ENCODE measurements at regions not wholly inside any gene's neighbourhood (a gene's known extent, or its start where the extent isn't known, plus 50 kb on each side); places are given as distances from the start of the nearest gene placed in this dataset.
A peak's percentile ranks its signal among the peaks of the same experiment; 100 is the strongest.

DNA sequence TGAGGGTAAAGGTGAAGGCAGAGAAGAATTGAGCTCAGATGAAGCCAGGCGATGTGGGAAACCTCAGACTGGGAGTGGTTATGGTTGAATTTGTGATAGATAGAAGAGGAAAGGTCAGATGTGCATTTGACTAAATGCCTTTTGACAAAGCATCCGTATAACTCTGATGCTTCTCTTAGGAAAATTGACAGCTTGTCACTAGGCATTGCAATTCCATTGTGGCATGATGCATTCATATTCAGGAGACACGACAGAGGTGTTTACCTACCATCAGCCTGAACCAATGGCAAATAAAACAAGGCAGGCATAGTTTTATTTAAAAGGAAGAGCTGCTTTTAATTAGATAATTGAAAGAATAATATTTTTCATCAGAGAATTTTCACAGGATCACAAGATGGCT lies 325.1 kb upstream of the IGFBP7 start:
- no peak for DNase-seq (ENCODE audit: low read depth in 2 of 3, low spot score in 2 of 3)

DNA sequence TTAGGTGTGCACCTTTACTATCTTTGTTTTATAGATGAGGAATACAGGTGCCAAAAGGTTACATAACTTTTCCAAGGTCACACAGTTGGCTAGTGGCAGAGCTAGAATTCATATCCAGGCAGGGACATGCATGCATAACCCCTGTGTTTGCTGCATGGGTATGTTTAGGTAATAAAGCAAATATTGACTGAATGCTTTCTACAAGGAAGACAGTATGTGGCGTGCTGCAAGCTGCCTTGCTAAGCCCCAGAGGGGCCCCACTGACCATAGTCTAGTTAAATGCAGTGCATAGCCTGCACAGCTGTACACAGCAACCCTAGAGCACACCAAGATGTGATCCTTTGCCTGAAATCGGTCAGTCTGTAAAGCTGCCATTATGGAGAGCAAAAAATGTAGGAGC lies 320.5 kb upstream of the IGFBP7 start:
- DNase-seq (ENCODE audit: low read depth in 2 of 3, low spot score in 2 of 3), result no peak

DNA sequence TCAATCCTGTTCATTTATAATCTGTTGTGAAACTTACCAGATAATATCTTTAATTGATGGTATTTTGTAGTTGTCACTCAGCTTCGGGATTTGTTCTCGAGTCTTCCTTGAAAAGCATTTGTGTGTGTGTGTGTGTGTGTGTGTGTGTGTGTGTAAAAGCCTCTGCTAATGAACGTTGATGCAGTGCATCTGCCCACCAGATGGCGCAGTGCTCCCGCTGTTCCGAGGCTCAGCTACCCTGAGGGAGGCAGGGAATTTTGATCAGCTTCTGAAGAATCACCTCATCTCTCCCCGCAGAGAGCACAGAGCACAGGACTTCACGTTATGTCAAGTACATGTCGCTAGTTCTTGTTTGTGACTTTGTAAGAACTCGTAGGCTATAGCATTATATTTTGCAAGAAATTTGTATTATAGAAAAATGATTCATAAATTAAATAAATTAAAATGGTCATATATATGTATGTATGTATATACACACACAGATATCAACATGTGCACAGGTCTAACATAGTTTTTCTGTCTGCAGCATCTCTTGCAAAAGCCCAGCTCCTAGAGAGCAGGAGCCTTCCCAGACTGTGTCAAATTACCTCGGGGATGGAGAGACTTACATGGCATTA lies 316.7 kb upstream of the IGFBP7 start:
- peak; percentile 1 to 8 (median 5) for DNase-seq (ENCODE audit: low read depth in 2 of 3, low spot score in 2 of 3)

DNA sequence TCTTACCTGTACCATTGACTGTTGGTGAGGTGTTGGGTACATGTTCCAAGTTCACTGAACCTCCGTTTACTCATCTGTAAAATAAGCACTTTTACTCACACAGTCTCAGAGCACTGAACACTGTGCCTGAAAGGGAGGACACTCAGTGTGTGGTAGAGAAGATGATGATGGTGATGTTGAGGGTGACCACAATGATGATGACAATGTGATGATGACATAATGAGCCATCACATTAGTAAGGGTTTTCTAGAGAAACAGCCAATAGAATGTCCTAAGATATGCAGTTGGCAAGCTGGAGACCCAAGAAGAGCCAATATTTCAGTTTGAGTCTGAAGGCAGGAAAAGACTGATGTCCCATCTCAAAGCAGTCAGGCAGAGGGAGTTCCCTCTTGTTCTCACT lies 315.4 kb upstream of the IGFBP7 start:
- DNase-seq (ENCODE audit: low read depth in 2 of 3, low spot score in 2 of 3), result no peak

DNA sequence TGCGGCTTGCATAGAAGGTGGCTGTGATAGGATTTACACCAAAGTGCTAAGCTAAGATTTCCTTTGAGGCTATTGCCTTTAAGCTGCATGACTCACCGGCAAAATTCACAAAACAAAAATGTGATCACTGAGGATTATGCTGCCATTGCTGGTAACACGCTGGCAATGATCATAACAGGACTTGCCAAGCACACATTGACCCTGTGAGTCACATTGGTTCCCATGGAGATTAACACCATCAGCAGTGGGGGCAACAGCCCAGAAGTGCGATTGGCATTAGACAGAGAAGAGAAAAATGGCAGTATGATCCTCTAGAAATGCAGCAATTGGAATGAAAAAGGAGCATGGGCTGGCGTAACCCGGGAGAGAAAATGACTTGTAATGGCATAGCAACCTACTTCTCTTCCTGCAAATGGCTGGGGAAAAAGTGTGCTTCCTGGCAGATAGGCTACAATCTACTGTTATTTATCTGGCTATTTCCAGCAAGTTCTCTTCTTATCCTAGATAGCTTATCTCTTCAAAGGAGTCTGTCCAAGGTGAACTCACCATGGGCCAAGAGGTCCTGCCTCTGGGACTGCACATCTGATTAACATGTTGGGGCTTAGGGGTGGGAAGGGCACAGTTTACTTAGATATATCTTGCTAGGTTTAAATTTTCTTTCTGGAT lies 314.2 kb upstream of the IGFBP7 start:
- DNase-seq (ENCODE audit: low read depth in 2 of 3, low spot score in 2 of 3), result no peak

DNA sequence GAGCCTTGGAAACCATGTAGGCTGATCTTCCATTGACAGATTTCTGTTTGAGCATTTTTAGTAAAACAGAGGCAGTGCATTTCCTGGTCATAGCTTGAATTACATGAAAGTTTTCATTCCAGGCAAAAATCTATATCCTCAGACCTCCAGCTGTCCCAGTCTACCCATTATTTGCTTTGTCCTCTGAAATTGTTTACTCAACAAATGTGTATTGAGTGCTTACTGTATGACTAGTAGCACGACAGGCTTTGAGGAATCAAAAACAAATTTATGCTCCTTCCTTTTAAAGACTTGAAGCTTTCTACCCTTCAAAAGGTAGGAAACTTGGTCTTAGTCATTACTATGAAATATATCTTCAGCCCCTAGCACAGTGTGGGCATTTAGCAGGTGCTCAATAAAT lies 307.9 kb upstream of the IGFBP7 start:
- no peak for DNase-seq (ENCODE audit: low read depth in 2 of 3, low spot score in 2 of 3)

DNA sequence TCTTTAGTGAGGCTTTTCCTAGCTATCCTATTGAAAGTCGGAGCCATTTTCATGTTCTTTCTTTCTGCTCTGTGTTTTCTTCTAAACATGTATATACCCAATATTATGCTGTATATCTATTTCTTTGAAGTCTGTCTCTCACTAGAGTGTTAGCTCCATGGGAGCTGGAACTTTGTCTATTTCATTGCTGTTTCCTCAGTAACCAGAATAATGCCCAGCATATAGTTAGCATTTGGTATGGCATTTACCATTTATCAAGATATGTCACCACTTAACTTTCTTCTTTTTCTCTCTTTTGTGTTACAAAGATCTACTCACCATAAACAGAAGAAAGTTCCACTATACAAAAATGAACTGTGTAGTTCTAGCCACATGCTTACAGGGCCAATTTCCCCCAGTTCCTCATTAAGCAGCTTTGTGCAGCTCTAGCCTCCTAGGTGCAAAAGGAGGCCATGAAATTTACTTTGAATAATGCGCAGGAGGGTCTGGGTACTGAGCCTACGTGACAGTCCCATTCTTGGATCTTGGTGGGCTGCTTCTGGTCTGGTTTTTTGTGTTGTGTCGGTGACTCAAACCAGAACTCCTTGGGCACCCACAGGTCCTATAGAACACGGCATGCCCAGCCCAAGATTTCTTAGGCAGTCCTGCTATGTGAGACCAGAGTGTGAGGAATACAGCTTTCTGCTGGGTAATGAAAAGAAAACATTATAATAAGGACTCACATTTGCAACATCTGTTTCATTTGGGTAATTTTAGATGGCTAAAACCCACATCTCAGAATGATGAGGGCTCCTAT lies 302.3 kb upstream of the IGFBP7 start:
- no peak for DNase-seq (ENCODE audit: low read depth in 2 of 3, low spot score in 2 of 3)

DNA sequence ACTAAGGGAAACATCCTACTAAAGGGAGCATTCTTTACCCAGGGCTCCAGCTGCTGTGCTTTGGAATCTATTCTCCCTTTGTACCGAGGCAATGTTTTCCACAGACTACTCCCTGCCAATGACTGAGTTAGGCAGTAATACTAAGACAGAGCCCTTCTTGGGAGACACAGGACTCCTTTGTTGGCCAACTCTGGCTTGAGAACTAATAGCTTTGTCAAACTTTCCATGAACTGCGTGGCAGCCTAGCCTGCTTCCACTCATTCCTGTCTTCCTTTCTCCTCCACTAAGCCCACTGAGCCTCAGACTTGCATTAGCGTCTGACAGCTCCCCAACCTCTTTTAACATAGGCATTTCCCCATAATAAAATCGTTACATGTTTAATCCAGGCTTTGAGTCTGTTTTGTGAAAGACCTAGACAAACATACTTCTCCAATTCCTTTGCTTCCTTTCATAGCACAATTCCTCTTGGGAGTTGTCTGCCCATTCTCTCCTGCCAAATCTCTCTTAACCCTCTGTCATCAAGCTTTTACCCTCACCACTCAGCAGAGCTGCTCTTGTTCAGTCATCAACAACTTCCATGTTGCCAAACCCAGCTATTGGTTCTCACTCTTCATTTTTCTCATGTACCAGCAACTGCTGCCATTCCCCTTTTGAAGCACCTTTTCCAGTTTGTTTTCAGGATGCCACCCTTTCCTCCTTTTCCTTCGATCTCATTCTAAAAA lies 300.3 kb upstream of the IGFBP7 start:
- no peak for DNase-seq (ENCODE audit: low read depth in 2 of 3, low spot score in 2 of 3)

DNA sequence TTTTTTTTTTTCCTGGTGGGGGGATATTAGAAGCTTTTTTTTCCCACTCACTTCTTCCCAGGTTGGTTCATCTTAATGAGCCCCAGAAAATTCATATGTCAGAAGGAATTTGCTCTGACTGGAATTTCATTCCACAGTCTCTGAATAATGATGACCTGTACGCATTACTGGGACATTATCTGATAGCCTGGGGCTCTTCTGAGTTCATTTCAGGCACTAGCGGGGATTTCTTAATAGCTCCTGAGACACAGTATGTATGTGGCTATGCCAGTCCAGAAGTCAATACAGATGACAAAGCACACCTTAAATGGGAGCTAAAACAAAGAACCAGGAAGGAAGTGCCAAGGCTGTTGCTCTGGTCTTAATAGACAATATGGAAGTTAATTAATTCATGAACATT lies 295.2 kb upstream of the IGFBP7 start:
- no peak for DNase-seq (ENCODE audit: low read depth in 2 of 3, low spot score in 2 of 3)

DNA sequence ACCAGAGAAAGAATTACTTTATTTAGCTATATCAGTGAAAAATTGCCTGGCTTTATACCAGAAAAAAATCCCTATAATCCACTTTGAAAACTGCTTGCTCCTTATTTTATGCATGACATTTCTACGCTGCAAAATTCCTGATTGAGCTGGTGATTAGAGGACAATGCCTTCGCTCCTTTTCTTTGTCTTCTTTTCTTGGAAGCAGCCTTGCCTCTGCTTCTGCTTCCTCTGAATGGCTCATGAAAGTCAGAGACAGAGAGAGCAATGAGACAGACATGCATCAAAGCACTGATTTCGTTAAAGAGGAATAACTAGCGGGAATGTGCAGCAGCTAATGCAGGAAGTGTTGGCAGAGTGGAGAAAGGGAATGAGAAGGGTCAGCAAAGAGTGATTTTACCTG lies 294.3 kb upstream of the IGFBP7 start:
- no peak for DNase-seq (ENCODE audit: low read depth in 2 of 3, low spot score in 2 of 3)

DNA sequence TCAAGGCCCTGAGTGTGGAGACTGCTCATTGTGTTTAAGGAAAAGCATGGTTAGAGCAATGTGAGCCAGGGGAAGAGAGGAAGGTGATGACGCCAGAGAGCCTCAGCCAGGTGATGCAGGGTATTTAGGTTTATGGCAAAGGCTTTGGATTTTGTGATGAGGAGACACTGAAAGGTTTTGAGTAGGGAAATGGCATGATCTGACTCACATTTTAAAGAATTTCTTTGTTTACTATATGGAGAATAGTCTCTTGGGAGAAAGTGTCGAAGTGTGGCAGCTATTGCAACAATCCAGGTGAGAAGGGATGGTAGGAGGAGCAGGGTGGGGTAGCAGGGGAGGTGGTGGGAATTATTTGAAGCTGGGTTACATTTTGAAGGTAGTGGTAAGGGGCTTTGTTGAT lies 293.4 kb upstream of the IGFBP7 start:
- DNase-seq (ENCODE audit: low read depth in 2 of 3, low spot score in 2 of 3), result no peak

DNA sequence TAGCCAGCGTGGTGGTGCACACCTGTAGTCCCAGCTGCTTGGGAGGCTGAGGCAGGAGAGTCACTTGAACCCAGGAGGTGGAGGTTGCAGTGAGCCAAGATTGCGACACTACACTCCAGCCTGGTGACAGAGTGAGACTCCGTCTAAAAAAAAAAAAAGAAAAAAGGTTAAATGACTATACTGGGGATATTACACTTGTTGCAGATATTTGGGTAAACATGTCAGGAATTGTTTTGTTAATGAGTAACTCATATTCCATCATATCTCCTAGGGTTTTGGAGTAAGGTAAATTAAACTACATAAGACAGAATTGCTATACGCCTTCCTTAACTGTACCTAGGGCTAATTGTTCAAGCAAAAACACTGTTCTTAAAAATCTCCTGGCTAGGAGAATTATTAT lies 291.4 kb upstream of the IGFBP7 start:
- no peak for DNase-seq (ENCODE audit: low read depth in 2 of 3, low spot score in 2 of 3)

DNA sequence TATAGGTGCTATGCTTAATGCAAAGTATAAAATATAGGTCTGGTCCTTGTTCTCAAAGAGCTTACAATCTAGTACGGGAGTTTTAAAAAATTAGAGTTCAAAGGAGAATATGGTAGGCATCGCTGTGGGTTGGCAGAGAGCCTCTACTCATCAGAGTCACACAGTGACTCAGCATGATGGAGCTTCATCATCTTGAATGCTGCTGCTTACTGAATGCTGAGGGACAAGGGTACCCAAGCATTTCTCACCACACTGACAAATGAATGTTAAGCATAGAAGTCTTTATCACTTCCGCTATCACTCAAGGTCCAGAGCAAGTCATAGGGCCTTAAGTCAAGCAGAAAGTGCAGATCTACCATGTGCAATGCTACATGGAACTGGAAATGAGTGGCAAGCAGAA lies 268.6 kb upstream of the IGFBP7 start:
- DNase-seq (ENCODE audit: low read depth in 2 of 3, low spot score in 2 of 3), result no peak

DNA sequence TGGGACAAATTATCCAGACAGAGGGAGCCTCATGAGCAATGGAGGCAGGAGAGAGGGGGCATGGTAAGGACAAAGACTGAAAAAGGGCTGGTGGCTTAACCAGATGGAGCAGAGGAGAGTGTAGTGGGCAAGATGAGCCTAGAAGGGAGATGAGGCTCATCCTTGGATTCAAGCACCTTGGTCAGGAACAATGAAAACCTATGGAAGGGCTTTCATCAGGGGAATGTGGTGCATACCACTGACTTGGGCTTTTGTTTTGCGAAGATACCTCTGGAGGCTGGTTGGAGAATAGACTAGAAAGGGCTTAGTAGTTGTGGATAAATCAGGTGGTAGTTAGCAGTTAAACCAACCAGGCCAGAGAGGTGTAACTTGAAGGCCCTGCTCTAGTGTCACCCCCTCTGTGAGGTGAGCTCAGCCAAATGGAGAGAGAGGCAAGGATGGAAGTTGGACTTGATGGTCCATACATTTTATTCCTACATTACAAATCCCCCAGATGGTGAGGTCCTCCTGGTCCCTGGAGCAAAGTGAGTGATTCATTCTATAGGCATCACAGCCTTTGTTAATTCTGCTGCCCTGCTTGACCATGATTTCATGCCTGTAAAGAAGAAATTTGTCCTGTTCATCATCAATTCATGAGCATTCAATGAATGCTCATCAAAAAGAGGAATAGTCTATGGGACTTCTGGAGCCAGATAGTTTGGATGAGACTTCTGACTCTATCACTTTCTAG lies 264.8 kb upstream of the IGFBP7 start:
- no peak for DNase-seq (ENCODE audit: low read depth in 2 of 3, low spot score in 2 of 3)

DNA sequence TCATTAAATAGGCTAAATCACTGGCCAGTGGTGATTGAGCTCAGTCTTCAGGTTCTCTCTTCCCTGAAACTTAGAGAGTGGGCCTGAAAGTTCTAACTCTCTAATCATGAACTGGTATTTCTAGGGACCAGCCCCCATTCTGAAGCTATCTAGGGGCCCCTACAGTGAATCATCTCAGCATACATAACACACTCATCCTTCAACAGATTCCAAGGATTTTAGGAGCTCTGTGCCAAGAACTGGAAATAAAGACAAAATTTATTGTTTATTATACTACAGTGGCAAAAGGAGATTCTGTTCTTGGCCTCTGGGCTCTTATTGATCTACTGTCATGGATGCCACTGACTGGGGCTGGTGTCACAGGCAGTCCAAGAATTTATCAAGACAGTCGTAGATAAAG lies 263.8 kb upstream of the IGFBP7 start:
- DNase-seq (ENCODE audit: low read depth in 2 of 3, low spot score in 2 of 3), result no peak

DNA sequence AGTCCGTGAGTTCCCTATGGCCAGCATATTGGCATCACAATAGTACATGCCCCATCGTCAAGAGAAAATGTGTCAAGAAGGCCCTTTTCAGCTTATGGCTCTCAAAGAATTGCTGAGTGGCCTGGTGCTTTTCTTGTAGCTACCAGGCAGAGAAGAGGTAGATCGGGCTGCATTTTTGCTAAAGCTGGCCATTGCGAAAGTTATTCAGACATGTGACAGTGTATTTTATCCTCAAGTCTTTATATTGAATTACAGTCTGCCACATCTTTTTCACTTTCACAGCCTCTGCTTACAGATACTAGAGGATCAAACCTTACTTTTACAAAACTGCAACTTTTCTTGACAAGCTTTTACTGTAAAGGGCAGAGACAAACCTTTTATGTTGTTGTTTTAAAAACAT lies 261.5 kb upstream of the IGFBP7 start:
- DNase-seq (ENCODE audit: low read depth in 2 of 3, low spot score in 2 of 3), result no peak

DNA sequence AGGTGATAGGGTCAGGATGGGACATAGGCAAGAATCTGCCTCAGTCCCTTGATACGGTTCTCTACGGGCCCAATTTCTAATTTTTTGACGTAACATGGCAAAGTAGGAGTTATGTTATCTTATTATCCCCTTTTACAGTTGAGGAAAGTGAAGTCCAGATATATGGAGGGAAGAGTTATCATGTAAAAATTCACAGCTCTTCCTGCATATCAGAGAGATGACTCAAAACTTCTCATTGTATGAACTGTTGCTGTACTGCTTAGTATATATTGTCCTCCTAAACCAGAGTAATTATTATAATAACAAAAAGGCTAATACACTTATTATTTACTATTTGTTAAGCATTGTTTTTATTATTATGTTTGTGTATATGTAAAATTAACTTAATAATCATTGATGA lies 260.5 kb upstream of the IGFBP7 start:
- no peak for DNase-seq (ENCODE audit: low read depth in 2 of 3, low spot score in 2 of 3)

DNA sequence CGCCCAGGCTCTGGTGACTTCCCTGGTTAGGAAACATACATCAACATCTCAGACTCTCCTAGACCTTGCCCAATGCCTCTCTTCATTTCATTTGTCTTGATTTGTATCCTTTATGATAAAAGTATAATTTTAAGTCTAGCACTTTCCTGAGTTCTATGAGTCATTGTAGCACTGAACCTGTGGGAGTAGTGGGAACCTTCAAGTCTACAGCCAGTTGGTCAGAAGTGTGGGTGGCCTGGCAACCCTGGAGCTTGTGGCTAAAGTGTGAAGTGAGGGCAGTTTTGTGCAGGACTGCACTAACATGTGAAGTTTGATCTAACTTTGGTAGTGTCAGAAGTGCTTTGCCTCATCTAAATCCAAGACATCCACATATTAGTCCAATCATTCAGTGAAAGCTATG lies 259.3 kb upstream of the IGFBP7 start:
- DNase-seq (ENCODE audit: low read depth in 2 of 3, low spot score in 2 of 3), result no peak

DNA sequence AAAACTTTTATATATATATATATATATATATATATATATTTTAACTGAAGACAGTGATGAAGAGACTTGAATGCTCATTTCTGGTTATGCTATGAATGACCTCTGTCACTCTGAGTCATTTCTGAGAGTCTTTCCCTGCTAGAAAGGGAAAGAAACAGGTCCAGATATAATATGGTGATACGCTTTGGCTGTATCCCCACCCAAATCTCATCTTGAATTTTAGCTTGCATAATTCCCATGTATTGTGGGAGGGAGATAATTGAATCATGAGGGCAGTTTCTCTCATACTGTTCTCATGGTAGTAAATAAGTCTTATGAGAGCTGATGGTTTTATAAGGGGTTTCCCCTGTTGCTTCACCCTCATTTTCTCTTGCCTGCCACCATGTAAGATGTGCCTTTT lies 254.1 kb upstream of the IGFBP7 start:
- DNase-seq (ENCODE audit: low read depth in 2 of 3, low spot score in 2 of 3), result no peak

DNA sequence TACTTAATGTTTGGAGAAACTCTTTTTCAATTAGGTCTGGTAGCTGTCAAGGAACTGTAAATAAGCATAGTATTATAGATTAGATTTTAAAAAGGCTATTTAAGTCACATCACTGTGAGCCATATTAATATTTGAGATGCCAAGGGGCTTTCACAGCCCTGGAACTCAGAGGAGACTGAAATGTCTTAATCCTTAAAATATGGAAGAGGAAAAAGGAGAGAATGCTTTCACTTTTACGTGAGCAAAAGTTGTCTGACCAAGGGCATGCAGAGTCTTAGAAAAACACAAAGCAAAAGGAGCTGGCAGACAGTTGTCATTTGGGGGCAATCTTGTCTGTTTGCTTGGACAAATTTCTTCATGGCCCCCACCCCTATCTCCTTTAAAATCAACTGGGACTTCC lies 253.2 kb upstream of the IGFBP7 start:
- DNase-seq (ENCODE audit: low read depth in 2 of 3, low spot score in 2 of 3), result no peak

DNA sequence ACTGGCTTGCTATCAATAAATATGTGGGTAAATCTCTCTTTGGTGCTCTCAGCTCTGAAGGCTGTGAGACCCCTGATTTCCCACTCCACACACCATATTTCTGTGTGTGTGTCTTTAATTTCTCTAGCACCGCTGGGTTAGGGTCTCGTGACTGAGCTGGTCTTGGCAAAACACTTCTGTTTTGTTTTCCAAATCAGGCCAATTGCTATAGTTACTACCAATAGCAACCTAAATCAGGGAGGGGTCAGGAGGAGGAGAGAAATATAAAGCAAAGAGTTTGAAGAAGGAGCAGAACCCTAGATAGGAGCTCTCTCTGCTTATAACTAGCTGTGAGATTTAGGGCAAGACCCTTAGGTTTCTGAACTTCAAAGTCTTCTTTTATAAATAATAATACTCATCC lies 250.5 kb upstream of the IGFBP7 start:
- no peak for DNase-seq (ENCODE audit: low read depth in 2 of 3, low spot score in 2 of 3)

Measured in activated CD8-positive, alpha-beta memory T cell treated with anti-CD3 and anti-CD28 coated beads for 48 hours (primary cell).